Left forelimb (tissue), 1 donor: ENCODE measurements at regions not wholly inside any gene's neighbourhood (a gene's known extent, or its start where the extent isn't known, plus 50 kb on each side); places are given as distances from the start of the nearest gene placed in this dataset.

Source experiments
- DNase-seq: peaks from one replicate; pipeline ENCODE4 v3.0.0-alpha.2; 2018; ENCODE audit warnings: low spot score

- DNase-seq = no peak
Observed at GRCh38 chr4:38422850-38423249, 241.1 kb upstream of the KLF3 start.

- DNase-seq = no peak
Observed at GRCh38 chr4:38424151-38424871, 239.7 kb upstream of the KLF3 start.

GRCh38 chr4:38426532-38426931 is 237.5 kb upstream of the KLF3 start:
- DNase-seq = no peak

- DNase-seq = no peak
Observed at GRCh38 chr4:38430841-38431240, 233.2 kb upstream of the KLF3 start.

GRCh38 chr4:38442073-38442788 is 221.8 kb upstream of the KLF3 start:
- no peak for DNase-seq

DNA sequence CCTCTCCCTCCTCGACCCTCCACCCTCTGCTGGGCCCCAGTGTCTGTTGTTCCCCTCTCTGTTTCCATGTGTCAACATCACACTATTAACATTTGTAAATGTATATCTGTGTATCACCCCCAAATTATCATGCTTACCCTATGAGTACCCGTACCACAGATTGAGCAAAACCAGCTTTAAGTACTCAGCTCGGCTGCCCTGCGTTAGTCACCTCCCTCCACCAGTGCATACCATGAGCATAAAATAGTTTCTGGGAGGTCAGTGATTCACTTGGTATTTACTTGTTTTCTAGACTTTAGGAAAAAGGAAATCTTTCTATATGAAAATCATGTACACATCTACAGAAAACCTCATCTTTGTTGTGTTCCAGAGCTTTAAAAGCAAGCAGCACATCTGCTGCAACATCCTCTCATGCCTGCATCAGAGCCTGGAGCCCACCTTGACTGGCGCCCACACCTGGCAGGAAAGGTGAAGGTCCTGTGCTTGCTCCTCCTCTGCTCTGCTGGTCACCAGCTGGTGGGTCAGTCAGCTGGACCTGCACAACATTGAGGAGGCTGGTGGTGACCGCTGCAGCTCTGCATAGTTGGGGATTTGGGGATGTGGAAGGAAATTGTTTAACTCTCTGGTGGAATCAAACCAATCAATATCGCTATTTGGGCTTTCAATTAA is 214.4 kb upstream of the KLF3 start:
- DNase-seq = no peak

- no peak for DNase-seq
Observed at GRCh38 chr4:38452009-38452408, 212.0 kb upstream of the KLF3 start.

DNA sequence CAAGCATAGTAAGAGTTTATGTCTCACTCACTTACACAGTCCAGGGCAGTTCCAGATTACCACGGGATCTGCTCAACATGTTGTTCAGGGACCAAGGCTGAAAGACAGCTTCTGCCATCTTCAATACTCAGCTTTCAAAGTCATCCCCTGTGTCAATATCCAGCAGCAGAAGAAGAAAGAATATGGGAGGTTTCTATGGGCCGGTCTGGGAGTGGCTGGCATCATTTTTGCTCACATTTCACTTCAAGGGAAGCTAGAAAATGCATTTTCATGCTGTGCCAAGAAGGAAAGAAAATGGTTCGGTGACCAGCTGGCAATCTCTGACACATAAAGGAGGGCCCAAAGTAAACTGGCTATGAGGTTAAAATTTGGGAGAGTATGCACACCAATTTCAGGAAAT is 211.5 kb upstream of the KLF3 start:
- DNase-seq = no peak

- DNase-seq = no peak
Observed at GRCh38 chr4:38453253-38453881, 210.6 kb upstream of the KLF3 start.

DNA sequence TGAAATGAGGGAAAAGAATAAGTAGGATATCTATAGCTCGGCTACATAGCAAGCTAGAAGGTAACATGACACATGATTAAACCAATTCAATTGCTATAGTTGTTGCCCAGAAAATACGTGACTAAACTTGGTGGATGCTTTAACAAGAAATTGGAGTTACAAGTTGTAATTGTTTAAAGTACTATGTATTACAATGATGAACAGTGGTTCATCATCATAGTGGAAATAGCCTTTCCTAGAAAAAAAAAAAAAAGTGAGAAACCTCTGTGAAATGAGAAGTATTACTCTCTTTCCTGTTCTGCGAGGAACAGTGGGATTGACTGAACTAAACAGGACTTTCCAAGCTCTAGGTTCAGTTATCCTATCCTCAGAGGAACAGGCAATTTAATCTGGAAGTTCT is 209.7 kb upstream of the KLF3 start:
- DNase-seq = no peak

DNA sequence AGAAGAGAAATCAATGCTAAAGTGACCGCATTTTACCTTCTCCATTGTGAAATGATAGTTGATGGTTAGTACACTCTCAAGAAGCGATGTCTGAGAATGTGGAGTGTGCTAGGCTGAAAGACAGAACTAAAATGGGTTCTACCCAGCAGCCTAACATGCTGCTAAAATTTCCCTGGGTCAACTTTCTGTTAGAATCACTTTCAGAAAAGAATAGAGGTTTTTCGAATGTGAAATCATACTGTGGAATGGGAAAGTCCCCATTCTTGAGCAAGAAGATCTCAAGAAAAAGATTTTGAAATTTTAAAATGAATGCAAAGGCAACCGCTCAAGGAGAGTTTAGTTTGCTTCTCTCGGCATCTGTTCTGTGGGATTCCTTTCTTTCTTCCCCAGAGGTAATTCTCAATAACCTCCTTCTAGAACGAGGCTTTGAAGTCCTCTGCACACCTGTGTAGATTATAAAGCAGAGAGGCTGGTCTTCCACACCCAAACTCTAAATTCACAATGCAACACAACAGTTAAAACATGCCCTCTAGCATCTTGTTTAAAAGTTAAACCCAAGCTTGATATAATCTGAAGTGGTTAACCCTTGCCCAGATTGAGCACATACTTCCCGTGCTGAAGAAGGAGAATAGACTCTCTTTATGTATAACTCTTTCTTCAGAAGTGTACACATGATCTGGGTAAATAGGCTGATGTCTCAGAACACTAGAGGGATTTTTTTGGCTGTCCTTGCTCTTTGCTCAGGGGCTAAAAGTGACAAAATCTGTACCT is 208.7 kb upstream of the KLF3 start:
- DNase-seq = no peak

DNA sequence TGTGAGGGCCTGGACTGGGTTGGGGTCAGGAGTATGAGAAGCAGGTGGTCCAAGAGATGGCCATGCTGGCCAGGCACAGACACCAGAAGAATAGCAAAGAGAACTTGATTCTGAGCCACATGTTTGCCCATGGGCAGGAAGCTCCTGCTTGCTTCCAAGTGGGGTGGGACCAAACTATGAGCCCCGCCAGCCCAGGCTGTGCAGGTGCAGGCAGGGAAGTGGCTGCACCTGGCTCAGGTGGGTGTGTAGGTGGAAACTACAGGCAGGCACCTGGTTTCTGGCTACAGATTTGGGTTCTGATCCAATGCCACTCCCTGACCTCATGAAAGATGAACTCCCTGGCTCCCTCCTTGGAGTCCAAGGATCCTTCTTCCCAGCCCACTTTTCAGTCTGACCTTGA is 207.9 kb upstream of the KLF3 start:
- DNase-seq = no peak

DNA sequence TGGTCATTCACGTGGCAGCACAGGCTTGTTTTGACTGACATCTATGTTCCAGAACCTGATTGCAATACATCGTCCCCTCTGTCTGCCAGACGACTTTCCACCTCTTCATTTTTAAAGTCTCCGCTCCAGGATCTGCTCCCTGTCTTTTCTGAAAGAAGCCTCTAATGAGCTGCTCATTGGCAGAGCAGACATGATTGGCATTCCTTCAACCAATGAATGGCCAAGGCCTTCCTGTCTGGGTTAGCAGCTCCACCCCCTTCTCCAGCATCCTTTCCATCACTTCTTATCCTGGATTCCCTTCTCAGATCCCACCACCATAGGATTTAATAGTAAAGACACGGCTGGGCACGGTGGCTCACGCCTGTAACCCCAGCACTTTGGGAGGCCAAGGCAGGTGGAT is 202.7 kb upstream of the KLF3 start:
- no peak for DNase-seq

DNA sequence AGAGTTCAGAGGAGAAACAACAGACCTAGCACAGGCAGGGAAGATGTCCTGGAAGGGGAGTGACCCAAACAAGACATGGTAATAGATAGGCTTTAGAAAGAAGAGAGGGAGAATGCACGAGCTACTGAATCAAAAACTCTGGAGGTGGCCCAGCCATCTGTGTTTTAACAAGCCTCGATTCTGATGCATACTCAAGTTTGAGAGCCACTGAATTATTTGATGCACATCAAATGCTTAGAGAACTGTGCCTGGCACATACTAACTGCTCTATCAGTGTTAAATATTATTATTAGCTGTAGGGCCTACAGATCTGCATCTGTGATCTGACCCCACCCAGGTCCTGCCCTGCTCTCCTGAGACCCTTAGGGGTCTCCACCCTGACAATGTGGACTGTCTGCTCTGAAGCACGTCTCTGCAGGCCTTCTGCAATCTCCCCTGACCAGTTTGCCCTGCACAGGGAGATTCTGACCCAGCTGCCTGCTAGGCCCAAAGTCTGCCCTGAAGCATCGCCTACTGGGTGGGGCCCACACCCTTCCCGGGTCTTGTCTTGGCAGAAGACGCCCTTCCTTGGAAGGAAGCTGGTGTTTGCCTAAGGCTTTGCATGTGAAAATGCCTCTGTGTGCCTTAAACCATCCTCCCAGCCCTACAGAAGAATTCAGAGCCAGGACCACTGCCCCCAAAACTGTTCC is 201.5 kb upstream of the KLF3 start:
- no peak for DNase-seq

DNA sequence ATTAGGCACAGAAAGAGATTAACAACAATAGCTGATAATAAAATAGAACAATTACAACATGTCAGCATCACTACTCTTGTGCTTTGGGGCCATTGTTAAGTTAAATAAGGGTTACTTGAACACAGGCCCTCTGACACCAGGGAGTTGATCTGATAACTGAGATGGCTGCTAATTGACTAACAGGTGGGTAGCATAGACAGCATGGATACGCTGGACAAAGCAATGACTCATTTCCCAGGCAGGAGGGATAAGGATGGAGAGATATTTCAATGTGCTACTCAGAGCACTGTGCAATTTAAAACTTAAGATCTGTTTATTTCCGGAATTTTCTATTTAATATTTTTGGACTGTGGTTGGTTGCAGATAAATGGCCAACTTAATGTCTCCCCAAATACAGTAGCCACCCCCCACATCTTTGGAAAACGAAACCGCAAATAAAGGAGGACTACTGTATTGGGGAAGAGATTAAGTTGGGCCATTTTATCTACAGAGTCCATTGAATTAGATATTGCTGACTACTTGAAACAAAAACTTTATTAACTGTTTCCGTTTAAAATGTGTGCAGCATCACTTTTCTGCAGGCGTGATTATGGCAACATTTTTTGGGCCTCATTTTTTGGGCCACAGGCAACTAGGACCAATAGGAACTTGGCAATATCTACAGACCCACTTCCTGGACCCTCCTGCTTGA is 200.6 kb upstream of the KLF3 start:
- no peak for DNase-seq

DNA sequence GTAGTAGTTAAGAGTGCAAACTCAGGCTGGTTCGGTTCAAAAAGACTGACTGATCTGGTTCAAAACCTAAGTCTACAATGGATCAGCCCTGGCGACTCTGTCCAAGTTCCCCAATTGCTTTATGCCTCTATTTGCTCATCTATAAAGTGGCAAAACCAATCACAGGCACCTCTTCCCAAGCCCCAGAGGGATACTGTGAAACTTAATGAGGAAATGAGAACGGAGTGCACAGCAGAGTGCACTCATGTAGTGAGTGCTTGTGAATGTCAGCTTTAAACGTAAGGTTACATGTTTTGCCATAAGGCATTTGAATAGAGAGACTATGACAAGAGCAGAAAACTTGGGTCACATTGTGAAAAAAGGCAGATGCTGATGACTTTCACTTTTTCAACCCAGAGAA is 199.7 kb upstream of the KLF3 start:
- no peak for DNase-seq

- no peak for DNase-seq
Observed at GRCh38 chr4:38466401-38466800, 197.6 kb upstream of the KLF3 start.

DNA sequence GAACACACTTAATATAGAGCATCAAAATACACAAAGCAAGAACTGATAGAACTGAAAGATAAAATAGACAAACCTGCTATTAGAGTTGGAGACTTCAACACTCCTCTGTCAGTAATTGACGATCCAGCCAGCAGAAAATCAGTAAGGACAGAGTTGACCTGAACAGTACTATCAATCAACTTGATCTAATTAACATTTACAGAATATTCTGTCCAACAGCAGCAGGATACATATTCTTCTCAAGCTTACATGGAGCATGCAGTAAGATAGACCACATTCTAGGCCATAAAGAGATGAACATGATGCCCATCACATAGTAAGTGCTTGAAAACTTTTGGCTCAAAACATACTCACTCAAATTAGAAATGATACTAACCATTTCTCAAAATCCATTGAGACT is 196.7 kb upstream of the KLF3 start:
- DNase-seq = no peak

DNA sequence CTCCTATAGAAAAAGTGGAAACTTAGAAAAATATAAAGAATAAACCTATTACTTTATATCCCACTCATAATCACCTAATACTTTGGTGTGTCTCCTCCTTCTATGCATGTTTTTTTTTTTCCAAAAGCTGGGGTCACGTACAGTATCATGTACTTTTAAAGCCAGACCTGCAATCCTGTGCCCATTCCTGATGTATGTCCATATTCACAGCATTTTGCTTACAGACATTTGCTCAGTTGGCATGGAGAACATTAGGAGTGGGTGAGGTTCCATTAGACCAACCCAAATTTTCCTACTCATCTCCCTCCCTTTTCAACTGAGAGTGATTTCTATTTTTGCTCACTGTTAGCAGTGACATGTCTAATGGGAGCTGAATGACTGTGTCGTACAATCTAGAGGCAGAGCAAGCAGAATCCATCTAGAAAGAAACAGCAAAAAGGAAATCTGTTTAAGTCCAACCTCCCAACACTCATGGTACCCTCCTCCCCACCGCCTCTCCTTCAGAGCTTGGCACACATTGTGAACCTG is 195.6 kb upstream of the KLF3 start:
- DNase-seq = no peak

GRCh38 chr4:38469410-38469809 is 194.6 kb upstream of the KLF3 start:
- DNase-seq = no peak
